HFF-Myc (cell line): ENCODE measurements at regions not wholly inside any gene's neighbourhood (a gene's known extent, or its start where the extent isn't known, plus 50 kb on each side); places are given as distances from the start of the nearest gene placed in this dataset.

ENCODE experiments used
- DNase-seq: peaks from one replicate; pipeline ENCODE4 v3.0.0-alpha.2; 2011; ENCODE audit warnings: low read depth; ENCODE audit errors: extremely low read depth
- H3K4me3 ChIP-seq: replicated peaks from 2 replicates; pipeline ENCODE4 v1.5.1; 2011; ENCODE audit warnings: low read depth, mild to moderate bottlenecking, control low read depth, low read length
- CTCF ChIP-seq: IDR thresholded peaks from 2 replicates; pipeline ENCODE4 v1.5.1; 2012; ENCODE audit warnings: mild to moderate bottlenecking, low read depth, low read length, control low read depth; ENCODE audit errors: missing control alignments

GRCh38 chr12:97404543-97404942 lies 58.1 kb upstream of the RMST start:
- no peak overlapping the region for H3K4me3 ChIP-seq

GRCh38 chr12:97408363-97408762 lies 54.2 kb upstream of the RMST start:
- TF ChIP-seq CTCF = no peak
- no peak overlapping the region for H3K4me3 ChIP-seq
- no peak for DNase-seq

More at GRCh38 chr12:97404543-97404942, 58.1 kb upstream of the RMST start:
- no peak for DNase-seq
- TF ChIP-seq CTCF = peak; percentile 25

- no peak for DNase-seq
- H3K4me3 ChIP-seq = no peak overlapping the region
- TF ChIP-seq CTCF = no peak
Observed at GRCh38 chr12:97411341-97411740, 51.3 kb upstream of the RMST start.
